SK-N-SH (cell line): ENCODE measurements at regions not wholly inside any gene's neighbourhood (a gene's known extent, or its start where the extent isn't known, plus 50 kb on each side); places are given as distances from the start of the nearest gene placed in this dataset.

ENCODE experiments used
- CTCF ChIA-PET: fragments of 300-600, 350-600 bp; formaldehyde crosslinking; extraction: SDS; loops from one replicate; lab custom pipeline; 2021; lab: Yijun Ruan, JAX
- POLR2A ChIA-PET: fragments of 350-600 bp; sonication (Branson Sonifier 250); formaldehyde crosslinking; extraction: SDS; loops from one replicate; lab custom pipeline; 2020; ENCODE audit warnings: antibody characterized with exemption, inconsistent platforms; lab: Yijun Ruan, JAX
- DNase-seq: peaks from one replicate; pipeline ENCODE4 v3.0.0; 2012
- H2AFZ ChIP-seq: fragments of 200-600 bp; sonication (generic); 2 replicates; pipeline ENCODE4 v1.8.1; 2016; ENCODE audit warnings: antibody characterized with exemption, mild to moderate bottlenecking, low read depth
- H3F3A ChIP-seq: fragments of 200-600 bp; sonication (generic); replicated peaks from 2 replicates; pipeline ENCODE3; 2016; ENCODE audit warnings: antibody characterized with exemption, mild to moderate bottlenecking; ENCODE audit not compliant: insufficient read depth
- H3K27ac ChIP-seq, 2 experiments: fragments of 200-500 bp in 1 of 2; fragments of 200-600 bp in 1 of 2; sonication (Bioruptor generic) in 1 of 2; sonication (generic), shearing (Covaris generic) in 1 of 2; 2 replicates each; pipeline versions ENCODE4 v1.5.1 to v1.6.1; 2014 to 2016; ENCODE audit warnings: low read depth in 2 of 2, inconsistent platforms in 1 of 2, low read length in 1 of 2, mild to moderate bottlenecking in 1 of 2, mixed read lengths in 1 of 2
- H3K27me3 ChIP-seq: fragments of 200-600 bp; sonication (generic), shearing (Covaris generic); 2 replicates; pipeline ENCODE4 v1.6.1; 2016; ENCODE audit warnings: mixed run types; ENCODE audit not compliant: insufficient read depth
- H3K36me3 ChIP-seq, 2 experiments: fragments of 200-500 bp in 1 of 2; fragments of 200-600 bp in 1 of 2; sonication (Bioruptor generic) in 1 of 2; sonication (generic) in 1 of 2; replicated peaks in 1 of 2; 2 replicates each; pipeline versions ENCODE3 to v1.5.1; 2014 to 2016; ENCODE audit warnings: low read length in 1 of 2, mild to moderate bottlenecking in 1 of 2; ENCODE audit not compliant: insufficient read depth in 2 of 2, control insufficient read depth in 1 of 2
- H3K4me1 ChIP-seq, 2 experiments: fragments of 200-500 bp in 1 of 2; fragments of 200-600 bp in 1 of 2; sonication (Bioruptor generic) in 1 of 2; sonication (generic), shearing (Covaris generic) in 1 of 2; 2 replicates each; pipeline versions ENCODE4 v1.5.1 to v1.6.1; 2014 to 2016; ENCODE audit warnings: low read depth in 1 of 2, low read length in 1 of 2, mixed run types in 1 of 2; ENCODE audit not compliant: insufficient read depth in 2 of 2, control insufficient read depth in 1 of 2
- H3K4me2 ChIP-seq: fragments of 200-600 bp; sonication (generic), shearing (Covaris generic); 2 replicates; pipeline ENCODE4 v1.6.1; 2017; ENCODE audit warnings: mixed run types
- H3K4me3 ChIP-seq, 2 experiments: fragments of 200-500 bp in 1 of 2; fragments of 200-600 bp in 1 of 2; sonication (Bioruptor generic) in 1 of 2; sonication (generic), shearing (Covaris generic) in 1 of 2; 2 replicates each; pipeline versions ENCODE4 v1.5.1 to v1.8.1; 2014 to 2016; ENCODE audit warnings: low read depth in 2 of 2, inconsistent platforms in 1 of 2, low read length in 1 of 2, mild to moderate bottlenecking in 1 of 2, mixed read lengths in 1 of 2, moderate library complexity in 1 of 2
- H3K79me2 ChIP-seq: fragments of 200-600 bp; sonication (generic); 2 replicates; pipeline ENCODE4 v1.8.1; 2017; ENCODE audit warnings: mild to moderate bottlenecking; ENCODE audit not compliant: insufficient read depth
- H3K9ac ChIP-seq: fragments of 200-600 bp; sonication (generic); 2 replicates; pipeline ENCODE4 v1.6.1; 2017; ENCODE audit warnings: mixed run types
- H3K9me2 ChIP-seq: fragments of 200-600 bp; sonication (generic); 2 replicates; pipeline ENCODE4 v1.6.1; 2017; ENCODE audit warnings: mixed run types
- H3K9me3 ChIP-seq: fragments of 200-600 bp; sonication (generic); 2 replicates; pipeline ENCODE4 v1.6.1; 2017; ENCODE audit warnings: mixed run types, mild to moderate bottlenecking, moderate library complexity
- H4K20me1 ChIP-seq: fragments of 200-600 bp; sonication (generic); 2 replicates; pipeline ENCODE4 v1.6.1; 2017; ENCODE audit warnings: mild to moderate bottlenecking, mixed run types; ENCODE audit not compliant: insufficient read depth
- CHD2 ChIP-seq: fragments of 150-350 bp; IDR thresholded peaks from 2 replicates; pipeline ENCODE4 v1.6.1; 2018; ENCODE audit warnings: low read length; ENCODE audit not compliant: partially characterized antibody
- ELF1 ChIP-seq: IDR thresholded peaks from 2 replicates; pipeline ENCODE4 v1.4.0; 2012
- EP300 ChIP-seq, 2 experiments: IDR thresholded peaks; 2 replicates each; pipeline versions ENCODE4 v1.4.0 to v1.6.1; 2012; ENCODE audit warnings: borderline replicate concordance in 1 of 2, low read depth in 1 of 2, low read length in 1 of 2
- FOXJ3 ChIP-seq: sonication (generic); formaldehyde crosslinking; IDR thresholded peaks from 2 replicates; pipeline ENCODE4 v1.5.1; 2020; ENCODE audit warnings: mild to moderate bottlenecking, missing genetic modification reagents
- FOXM1 ChIP-seq: IDR thresholded peaks from 2 replicates; pipeline ENCODE4 v1.4.0; 2012; ENCODE audit warnings: low read depth, mild to moderate bottlenecking
- GABPA ChIP-seq: IDR thresholded peaks from 2 replicates; pipeline ENCODE4 v1.4.0; 2012; ENCODE audit warnings: low read depth, mild to moderate bottlenecking
- GATA2 ChIP-seq: sonication (generic); formaldehyde crosslinking; IDR thresholded peaks from 2 replicates; pipeline ENCODE4 v1.5.0; 2020; ENCODE audit warnings: mild to moderate bottlenecking, missing genetic modification reagents
- JUND ChIP-seq: IDR thresholded peaks from 2 replicates; pipeline ENCODE4 v1.4.0; 2012
- MEF2A ChIP-seq: IDR thresholded peaks from 2 replicates; pipeline ENCODE4 v1.4.0; 2012; ENCODE audit warnings: low read depth, borderline replicate concordance
- MXI1 ChIP-seq: IDR thresholded peaks from 2 replicates; pipeline ENCODE4 v1.6.1; 2012; ENCODE audit warnings: mild to moderate bottlenecking, low read depth, low read length, improper control_type of control experiment
- NFIC ChIP-seq: IDR thresholded peaks from 2 replicates; pipeline ENCODE4 v1.4.0; 2012; ENCODE audit warnings: borderline replicate concordance
- NRF1 ChIP-seq: IDR thresholded peaks from 2 replicates; pipeline ENCODE4 v1.6.1; 2012; ENCODE audit warnings: low read depth, mild to moderate bottlenecking, low read length
- RAD21 ChIP-seq: IDR thresholded peaks from 2 replicates; pipeline ENCODE4 v1.6.1; 2012; ENCODE audit warnings: mild to moderate bottlenecking, low read length
- RXRA ChIP-seq: IDR thresholded peaks from 2 replicates; pipeline ENCODE4 v1.4.0; 2012; ENCODE audit warnings: low read depth, mild to moderate bottlenecking, borderline replicate concordance
- SIN3A ChIP-seq: IDR thresholded peaks from 2 replicates; pipeline ENCODE4 v1.6.1; 2012; ENCODE audit warnings: low read depth, mild to moderate bottlenecking, low read length, moderate library complexity, borderline replicate concordance
- WGBS: methylation state at CpG from one replicate; pipeline ENCODE4 v1.1.6; 2017; ENCODE audit warnings: low lambda C conversion rate; 5-methylcytosine and 5-hydroxymethylcytosine counted together
- TF ChIP-seq, protein P1 (sequence below): IDR thresholded peaks from 2 replicates; pipeline ENCODE4 v1.4.0; 2012; ENCODE audit warnings: low read depth, borderline replicate concordance
- TF ChIP-seq, protein P2 (sequence below): fragments of 150-350 bp; IDR thresholded peaks from 2 replicates; pipeline ENCODE4 v1.6.1; 2017; ENCODE audit warnings: antibody characterized with exemption, low read length, low read depth, borderline replicate concordance

DNA sequence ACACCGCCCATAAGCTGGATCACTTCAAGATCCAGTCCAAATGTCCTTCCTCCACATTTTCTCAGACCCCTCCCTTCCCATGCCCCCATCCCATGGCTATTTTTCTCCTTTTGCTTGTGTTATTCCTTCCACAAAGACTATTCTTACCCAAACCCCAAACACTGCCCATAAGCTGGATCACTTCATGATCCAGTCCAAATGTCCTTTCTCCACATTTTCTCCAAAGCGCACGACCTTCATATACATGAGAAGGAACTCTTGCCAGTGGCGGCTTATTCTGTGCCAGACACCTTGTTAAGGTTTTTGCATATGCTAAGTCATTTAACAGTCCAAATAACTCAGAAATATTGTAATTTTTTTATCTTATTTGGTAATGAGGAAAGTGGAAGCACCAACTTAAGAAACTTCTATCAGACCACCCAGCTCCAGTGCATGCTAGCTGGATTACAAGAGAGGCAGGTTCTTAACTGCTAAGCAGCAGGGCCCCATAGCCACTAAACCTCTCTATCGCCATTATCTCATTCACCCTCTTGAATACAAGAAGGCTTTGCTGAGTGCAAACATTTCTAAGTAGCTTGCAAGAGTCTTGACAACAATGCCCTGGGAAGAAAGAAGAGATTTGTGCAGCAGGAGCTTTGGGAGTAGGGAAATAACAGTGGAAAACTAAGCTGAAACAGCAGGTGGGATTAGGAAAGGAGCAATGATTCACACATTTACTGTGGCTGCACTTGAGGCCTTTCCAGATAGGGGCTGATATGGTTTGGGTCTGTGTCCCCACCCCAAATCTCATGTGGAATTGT, 428.2 kb upstream of the MAF start:
- Histone ChIP-seq H3K4me3 (no peak overlapping the region), H4K20me1 (no peaks in the 10 kb centered on the region)
- no peak for DNase-seq
- no peak for TF ChIP-seq EP300 (IDR thresholded peaks at IDR 0.05; ENCODE audit: borderline replicate concordance in 1 of 2, low read depth in 1 of 2, low read length in 1 of 2)
- no peak for TF ChIP-seq MXI1
- no peak for TF ChIP-seq SIN3A
- no peak for TF ChIP-seq GABPA
- no peak for TF ChIP-seq ELF1
- TF ChIP-seq, protein P1, sequence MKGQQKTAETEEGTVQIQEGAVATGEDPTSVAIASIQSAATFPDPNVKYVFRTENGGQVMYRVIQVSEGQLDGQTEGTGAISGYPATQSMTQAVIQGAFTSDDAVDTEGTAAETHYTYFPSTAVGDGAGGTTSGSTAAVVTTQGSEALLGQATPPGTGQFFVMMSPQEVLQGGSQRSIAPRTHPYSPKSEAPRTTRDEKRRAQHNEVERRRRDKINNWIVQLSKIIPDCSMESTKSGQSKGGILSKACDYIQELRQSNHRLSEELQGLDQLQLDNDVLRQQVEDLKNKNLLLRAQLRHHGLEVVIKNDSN = no peak
- TF ChIP-seq, protein P2, sequence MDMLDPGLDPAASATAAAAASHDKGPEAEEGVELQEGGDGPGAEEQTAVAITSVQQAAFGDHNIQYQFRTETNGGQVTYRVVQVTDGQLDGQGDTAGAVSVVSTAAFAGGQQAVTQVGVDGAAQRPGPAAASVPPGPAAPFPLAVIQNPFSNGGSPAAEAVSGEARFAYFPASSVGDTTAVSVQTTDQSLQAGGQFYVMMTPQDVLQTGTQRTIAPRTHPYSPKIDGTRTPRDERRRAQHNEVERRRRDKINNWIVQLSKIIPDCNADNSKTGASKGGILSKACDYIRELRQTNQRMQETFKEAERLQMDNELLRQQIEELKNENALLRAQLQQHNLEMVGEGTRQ = no peak
- TF ChIP-seq NRF1 = no peak
- no peak for TF ChIP-seq FOXM1
- TF ChIP-seq MEF2A = no peak
- no peak for TF ChIP-seq CHD2
- TF ChIP-seq RXRA = no peak
- TF ChIP-seq, all 33 proteins: peak for 0
- no peaks in the 10 kb centered on the region for H3K36me3 ChIP-seq
- H3K27me3 ChIP-seq = no peaks in the 10 kb centered on the region
- H3K9ac ChIP-seq = no peak overlapping the region
- no peak overlapping the region for H2AFZ ChIP-seq
- no peaks in the 10 kb centered on the region for H3K4me1 ChIP-seq
- no peak overlapping the region for H3K27ac ChIP-seq
- H3K79me2 ChIP-seq = no peaks in the 10 kb centered on the region
- no peaks in the 10 kb centered on the region for H3K9me3 ChIP-seq
- ChIA-PET POLR2A (no interaction called here), CTCF (interaction anchor here (0.6 to 1.5 kb wide), 2 partner anchors 21 to 204 kb away, joined by 3 read pairs; no protein-coding TSS in a partner anchor)
- H3K9me2 ChIP-seq = no peaks in the 10 kb centered on the region
- no peaks in the 10 kb centered on the region for H3F3A ChIP-seq
- no peak overlapping the region for H3K4me2 ChIP-seq
- 70% methylated on average over 5 of the region's 5 CpGs for WGBS

DNA sequence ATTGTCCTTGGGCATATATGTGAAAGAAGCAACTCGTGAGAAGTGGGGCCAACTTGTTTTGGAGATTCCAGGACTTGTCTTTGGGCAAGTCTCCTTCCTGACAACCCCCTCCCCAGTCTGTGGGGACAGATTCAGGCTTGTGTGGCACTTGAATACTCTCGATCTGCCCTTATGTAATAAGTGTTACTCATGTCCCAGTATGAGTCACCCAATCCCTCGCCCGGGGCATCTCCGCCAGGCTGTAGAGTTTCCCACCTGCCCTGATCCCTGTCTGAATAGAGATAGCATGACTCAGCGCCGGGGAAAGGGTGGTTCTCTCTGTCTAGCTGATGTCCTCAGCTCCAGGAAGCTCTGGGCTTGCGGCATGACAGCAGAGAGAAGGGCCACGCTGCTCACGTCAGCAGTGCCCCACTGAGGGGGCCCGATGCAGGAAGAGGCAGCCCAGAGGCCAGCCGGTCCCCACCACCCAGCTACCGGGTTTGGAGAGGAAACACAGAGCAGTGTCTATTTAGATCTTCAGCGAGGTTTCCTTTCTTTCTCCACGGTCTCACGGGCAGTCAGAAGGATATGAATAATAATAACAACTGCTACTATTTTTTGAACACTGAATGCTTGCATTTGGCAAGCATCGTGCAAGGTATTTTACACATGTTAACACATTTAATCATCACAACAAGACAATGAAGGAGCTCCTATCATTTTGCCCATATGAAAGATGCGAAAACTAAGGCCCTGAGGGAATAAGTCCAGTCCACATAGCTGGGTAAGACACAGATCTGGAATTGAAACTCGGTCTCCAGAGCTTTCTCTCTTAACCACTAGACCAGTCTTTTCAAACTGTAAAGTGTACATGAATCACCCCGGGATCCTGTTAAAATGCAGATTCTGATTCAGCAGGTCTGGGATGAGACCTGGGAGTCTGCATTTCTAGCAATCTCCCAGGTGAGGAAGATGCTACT, 426.7 kb upstream of the MAF start:
- no peak overlapping the region for H3K27ac ChIP-seq
- H3F3A ChIP-seq = no peaks in the 10 kb centered on the region
- no peaks in the 10 kb centered on the region for H3K9me3 ChIP-seq
- no peak overlapping the region for H3K4me2 ChIP-seq
- H3K27me3 ChIP-seq = no peaks in the 10 kb centered on the region
- no peaks in the 10 kb centered on the region for H3K9me2 ChIP-seq
- H3K9ac ChIP-seq = no peak overlapping the region
- H3K36me3 ChIP-seq = no peaks in the 10 kb centered on the region
- no peak overlapping the region for H3K4me3 ChIP-seq
- DNase-seq = no peak
- H3K79me2 ChIP-seq = no peaks in the 10 kb centered on the region
- ChIA-PET CTCF (no interaction called here), POLR2A (no interaction called here)
- no peaks in the 10 kb centered on the region for H4K20me1 ChIP-seq
- no peak overlapping the region for H2AFZ ChIP-seq
- 15% methylated on average over 17 of the region's 20 CpGs for WGBS
- no peaks in the 10 kb centered on the region for H3K4me1 ChIP-seq
- TF ChIP-seq MXI1 (no peak), RAD21 (no peak), NFIC (no peak), GATA2 (CRISPR knock-in tag) (no peak), FOXJ3 (no peak), JUND (no peak), SIN3A (no peak)
- TF ChIP-seq, protein P2 = no peak
- TF ChIP-seq, protein P1 = no peak
